Activated CD8-positive, alpha-beta T cell treated with anti-CD3 and anti-CD28 coated beads for 36 hours (primary cell): ENCODE measurements at regions not wholly inside any gene's neighbourhood (a gene's known extent, or its start where the extent isn't known, plus 50 kb on each side); places are given as distances from the start of the nearest gene placed in this dataset.

ENCODE experiments used
- ATAC-seq: fragments of 200-7000 bp; cut with Tn5 transposase; one replicate; pipeline ENCODE4 v1.10.0; 2021; ENCODE audit warnings: mild to moderate bottlenecking, moderate library complexity
- CTCF ChIA-PET: fragments of 350-600 bp; sonication (Branson Sonifier 250); formaldehyde crosslinking; loops from one replicate; lab custom pipeline; 2021; ENCODE audit warnings: antibody characterized with exemption; lab: Charles Lee
- POLR2A ChIA-PET: fragments of 350-600 bp; sonication (Branson Sonifier 250); formaldehyde crosslinking; loops from one replicate; lab custom pipeline; 2021; ENCODE audit warnings: antibody characterized with exemption; lab: Charles Lee
- DNase-seq: peaks from one replicate; pipeline ENCODE4 v3.0.0-alpha.2; 2020
- H3K27ac Mint-ChIP-seq: one replicate; pipeline ENCODE4 v1.8.0; 2021; ENCODE audit warnings: mild to moderate bottlenecking, mixed read lengths
- H3K27me3 Mint-ChIP-seq: one replicate; pipeline ENCODE4 v1.8.0; 2021; ENCODE audit warnings: mixed read lengths
- H3K36me3 Mint-ChIP-seq: one replicate; pipeline ENCODE4 v1.8.0; 2021; ENCODE audit warnings: low read depth, mixed read lengths
- H3K4me1 Mint-ChIP-seq: one replicate; pipeline ENCODE4 v1.8.0; 2021; ENCODE audit warnings: low read depth, mixed read lengths
- H3K4me3 Mint-ChIP-seq: one replicate; pipeline ENCODE4 v1.8.0; 2021; ENCODE audit warnings: mild to moderate bottlenecking, moderate library complexity, mixed read lengths
- H3K9me3 Mint-ChIP-seq: one replicate; pipeline ENCODE4 v1.8.0; 2021; ENCODE audit warnings: mixed read lengths
- CTCF ChIP-seq: fragments of 200-600 bp; IDR thresholded peaks from one replicate; pipeline ENCODE4 v1.8.0; 2022; ENCODE audit warnings: antibody characterized with exemption, mild to moderate bottlenecking
- intact Hi-C: fragments of 100-400 bp; cut with micrococcal nuclease; formaldehyde crosslinking; loops from one replicate; pipeline ENCODE4 v1.10.0; 2022

DNA sequence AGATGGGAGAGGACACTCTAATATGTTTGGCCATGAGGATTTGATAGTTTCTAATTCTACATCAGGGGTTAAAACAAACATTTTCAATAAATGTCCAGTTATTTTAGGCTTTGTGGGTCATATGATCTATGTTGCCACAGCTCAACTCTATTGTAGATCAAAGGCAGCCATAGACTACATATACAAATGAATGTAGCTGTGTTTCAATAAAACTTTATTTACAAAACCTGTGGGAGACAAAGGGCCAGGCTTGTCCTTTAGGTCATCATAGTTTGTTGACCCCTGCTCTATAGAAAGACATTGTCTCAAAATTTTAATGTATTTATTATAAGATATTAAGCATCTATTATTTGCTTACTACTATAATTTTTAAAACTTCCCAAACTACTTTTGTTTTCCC is 325.4 kb upstream of the MEF2C start:
- ChIA-PET CTCF (no interaction called here), POLR2A (no interaction called here)
- DNase-seq (no peak), ATAC-seq (no peak)
- H3K27ac Mint-ChIP-seq: no peak overlapping the region
- no peak for TF ChIP-seq CTCF
- H3K4me1 Mint-ChIP-seq: no peaks in the 10 kb centered on the region
- no peaks in the 10 kb centered on the region for H3K9me3 Mint-ChIP-seq
- intact Hi-C loops: no loop called here
- H3K27me3 Mint-ChIP-seq: no peaks in the 10 kb centered on the region
- H3K36me3 Mint-ChIP-seq: no peaks in the 10 kb centered on the region
- no peak overlapping the region for H3K4me3 Mint-ChIP-seq

- Mint-ChIP-seq H3K4me1 (no peaks in the 10 kb centered on the region), H3K27me3 (no peaks in the 10 kb centered on the region), H3K27ac (no peak overlapping the region), H3K9me3 (peaks cover 6% of the 10 kb centered on the region), H3K36me3 (no peaks in the 10 kb centered on the region), H3K4me3 (no peak overlapping the region)
- ATAC-seq (no peak), DNase-seq (no peak)
- intact Hi-C loops: no loop called here
- POLR2A ChIA-PET: no interaction called here
- CTCF ChIA-PET: no interaction called here
- TF ChIP-seq CTCF: no peak
These were observed 321.8 kb upstream of the MEF2C start for GRCh38 chr5:89204756-89205155.

GRCh38 chr5:89203611-89204010 is 320.6 kb upstream of the MEF2C start:
- no peak for ATAC-seq
- H3K27ac Mint-ChIP-seq: no peak overlapping the region
- ChIA-PET POLR2A (no interaction called here), CTCF (no interaction called here)
- no peak for DNase-seq
- TF ChIP-seq CTCF: no peak
- H3K9me3 Mint-ChIP-seq: peaks cover 12% of the 10 kb centered on the region
- no peaks in the 10 kb centered on the region for H3K4me1 Mint-ChIP-seq
- intact Hi-C loops: no loop called here
- no peak overlapping the region for H3K4me3 Mint-ChIP-seq
- no peaks in the 10 kb centered on the region for H3K27me3 Mint-ChIP-seq
- no peaks in the 10 kb centered on the region for H3K36me3 Mint-ChIP-seq

GRCh38 chr5:89200899-89201298 is 317.9 kb upstream of the MEF2C start:
- Mint-ChIP-seq H3K9me3 (peaks cover 16% of the 10 kb centered on the region), H3K36me3 (no peaks in the 10 kb centered on the region), H3K4me3 (no peak overlapping the region), H3K27me3 (no peaks in the 10 kb centered on the region), H3K4me1 (no peaks in the 10 kb centered on the region), H3K27ac (no peak overlapping the region)
- CTCF ChIA-PET: no interaction called here
- intact Hi-C loops: no loop called here
- no peak for TF ChIP-seq CTCF
- no peak for ATAC-seq
- DNase-seq: no peak
- POLR2A ChIA-PET: no interaction called here

GRCh38 chr5:89199306-89199705 is 316.3 kb upstream of the MEF2C start:
- no peaks in the 10 kb centered on the region for H3K27me3 Mint-ChIP-seq

More at GRCh38 chr5:89199306-89199705, 316.3 kb upstream of the MEF2C start:
- Mint-ChIP-seq H3K9me3 (peaks cover 16% of the 10 kb centered on the region), H3K4me1 (no peaks in the 10 kb centered on the region), H3K27ac (no peak overlapping the region), H3K4me3 (no peak overlapping the region), H3K36me3 (no peaks in the 10 kb centered on the region)
- TF ChIP-seq CTCF: no peak
- ChIA-PET CTCF (no interaction called here), POLR2A (no interaction called here)
- DNase-seq (no peak), ATAC-seq (no peak)
- intact Hi-C loops: no loop called here
